ENCODE measurements at regions not wholly inside any gene's neighbourhood (a gene's known extent, or its start where the extent isn't known, plus 50 kb on each side); places are given as distances from the start of the nearest gene placed in this dataset.

DNA sequence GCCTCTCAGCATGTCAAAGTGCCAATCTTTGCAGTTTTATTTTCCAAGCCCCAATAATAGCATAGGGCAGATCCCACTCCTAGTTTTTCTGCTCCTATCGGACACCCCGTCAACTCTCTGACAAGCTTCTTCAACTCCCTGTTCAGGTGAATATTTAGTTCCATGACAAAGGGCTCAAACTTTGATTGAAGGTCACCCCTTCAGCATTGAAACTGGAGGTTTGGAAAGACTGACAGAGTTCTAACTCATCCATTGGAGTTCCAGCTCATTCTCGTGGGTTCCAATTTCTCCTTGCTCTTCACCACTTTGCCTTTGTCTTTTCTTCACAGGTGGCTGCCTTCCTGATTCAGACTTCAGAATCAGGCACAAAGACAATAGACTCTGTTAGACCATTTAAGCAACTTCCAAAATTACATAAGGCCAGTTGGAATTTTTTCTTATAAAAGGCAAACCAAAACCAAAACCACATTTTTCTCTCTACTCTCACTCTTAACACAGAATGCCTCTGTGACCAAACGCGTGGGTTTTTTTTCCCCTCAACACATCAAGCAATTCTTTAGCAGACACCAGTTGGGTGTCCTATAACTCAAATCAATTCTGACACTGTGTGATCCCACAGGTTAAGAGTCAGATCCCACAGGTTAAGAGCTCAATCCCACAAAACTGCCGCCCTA lies 169.3 kb upstream of the USP25 start:
- Histone ChIP-seq H3K27me3 (ENCODE audit: control insufficient read depth, insufficient read depth, low read length) (no peaks in the 10 kb centered on the region), H3K4me1 (ENCODE audit: control insufficient read depth, insufficient read depth, low read length) (peaks cover 14% of the 10 kb centered on the region), H3K4me3 (ENCODE audit: low read length) (no peak overlapping the region), H3K9me3 (ENCODE audit: control insufficient read depth, low read depth, low read length) (no peaks in the 10 kb centered on the region), H3K27ac (ENCODE audit: low read length) (no peak overlapping the region), H3K36me3 (ENCODE audit: control insufficient read depth, insufficient read depth, low read length) (no peaks in the 10 kb centered on the region)
- no peak for DNase-seq
- no CpG with 5 or more reads among the region's 6 CpGs for WGBS (ENCODE audit: insufficient coverage, low lambda C conversion rate)

DNA sequence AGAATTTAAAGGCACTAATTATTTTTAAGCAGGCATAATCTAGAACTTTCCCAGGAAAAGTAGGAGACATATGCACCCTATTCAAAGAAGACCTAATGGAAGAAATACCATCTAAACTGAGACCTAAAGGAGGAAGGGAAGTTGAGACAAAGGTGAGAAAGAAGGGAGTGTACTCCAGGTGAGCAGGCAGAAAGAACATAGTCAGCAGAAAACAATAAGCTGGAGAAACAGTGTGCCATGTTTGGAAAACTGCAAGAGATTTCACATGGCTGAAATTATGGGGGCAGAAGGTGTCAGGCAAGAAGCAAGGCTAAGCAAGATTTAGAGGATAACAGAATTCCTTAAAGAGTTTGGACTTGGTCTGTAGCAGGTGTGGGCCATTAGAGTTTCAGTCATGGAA lies 167.0 kb upstream of the USP25 start:
- no peaks in the 10 kb centered on the region for H3K9me3 ChIP-seq (ENCODE audit: control insufficient read depth, low read depth, low read length)
- DNase-seq, result no peak
- H3K27me3 ChIP-seq (ENCODE audit: control insufficient read depth, insufficient read depth, low read length), result no peaks in the 10 kb centered on the region
- no peak overlapping the region for H3K4me3 ChIP-seq (ENCODE audit: low read length)
- H3K4me1 ChIP-seq (ENCODE audit: control insufficient read depth, insufficient read depth, low read length), result peaks cover 15% of the 10 kb centered on the region
- no peaks in the 10 kb centered on the region for H3K36me3 ChIP-seq (ENCODE audit: control insufficient read depth, insufficient read depth, low read length)
- H3K27ac ChIP-seq (ENCODE audit: low read length), result no peak overlapping the region

DNA sequence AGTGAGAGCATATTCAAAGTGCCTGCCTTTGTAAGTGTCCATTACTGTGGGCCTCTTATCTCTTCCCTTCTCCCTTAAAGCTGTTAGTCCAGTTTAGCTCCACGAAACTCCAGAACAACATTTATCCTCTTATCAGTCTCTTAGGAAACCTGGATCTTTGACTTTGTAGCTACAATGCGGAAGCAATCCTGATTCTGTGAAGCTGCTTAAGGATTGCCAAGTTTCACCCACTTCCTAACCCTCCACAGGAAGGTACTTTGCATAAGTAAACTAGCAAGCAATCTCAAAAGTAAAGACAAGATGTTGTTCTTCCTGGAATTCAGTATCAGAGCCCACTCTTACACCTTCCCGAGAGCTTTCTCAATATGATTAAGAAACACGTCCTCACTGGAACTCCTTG lies 164.9 kb upstream of the USP25 start:
- WGBS (ENCODE audit: insufficient coverage, low lambda C conversion rate), result no CpG with 5 or more reads among the region's 4 CpGs

DNA sequence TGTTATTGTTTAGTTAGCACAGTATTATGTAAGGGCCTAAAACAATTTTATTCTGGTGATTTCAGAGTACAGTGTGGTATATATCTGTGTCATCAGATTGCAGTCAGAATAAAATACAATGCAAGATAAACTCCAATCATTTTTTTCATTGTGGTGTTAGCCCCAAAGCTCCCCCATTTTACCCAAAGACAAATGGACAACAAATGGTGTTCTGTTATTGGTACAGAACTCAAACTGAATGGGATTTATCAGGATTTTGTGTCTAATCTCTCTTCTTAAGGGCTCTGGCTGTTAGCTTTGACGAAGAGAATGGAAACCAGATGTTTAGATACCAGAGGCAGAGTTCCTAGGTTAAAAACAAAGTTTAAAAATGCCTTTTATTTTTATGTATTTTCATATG lies 163.1 kb upstream of the USP25 start:
- H3K27me3 ChIP-seq (ENCODE audit: control insufficient read depth, insufficient read depth, low read length), result no peaks in the 10 kb centered on the region
- DNase-seq, result no peak
- H3K4me1 ChIP-seq (ENCODE audit: control insufficient read depth, insufficient read depth, low read length), result peaks cover 14% of the 10 kb centered on the region
- H3K4me3 ChIP-seq (ENCODE audit: low read length), result no peak overlapping the region
- H3K36me3 ChIP-seq (ENCODE audit: control insufficient read depth, insufficient read depth, low read length), result no peaks in the 10 kb centered on the region
- no CpG with 5 or more reads among the region's 1 CpG for WGBS (ENCODE audit: insufficient coverage, low lambda C conversion rate)
- H3K9me3 ChIP-seq (ENCODE audit: control insufficient read depth, low read depth, low read length), result no peaks in the 10 kb centered on the region
- no peak overlapping the region for H3K27ac ChIP-seq (ENCODE audit: low read length)

More for the DNA sequence above, 164.9 kb upstream of the USP25 start:
- H3K27ac ChIP-seq (ENCODE audit: low read length), result peak overlapping the region; percentile 88
- H3K36me3 ChIP-seq (ENCODE audit: control insufficient read depth, insufficient read depth, low read length), result no peaks in the 10 kb centered on the region
- H3K4me3 ChIP-seq (ENCODE audit: low read length), result no peak overlapping the region
- peaks cover 14% of the 10 kb centered on the region for H3K4me1 ChIP-seq (ENCODE audit: control insufficient read depth, insufficient read depth, low read length)
- H3K27me3 ChIP-seq (ENCODE audit: control insufficient read depth, insufficient read depth, low read length), result no peaks in the 10 kb centered on the region
- DNase-seq, result peak; percentile 81 to 91
- H3K9me3 ChIP-seq (ENCODE audit: control insufficient read depth, low read depth, low read length), result no peaks in the 10 kb centered on the region

DNA sequence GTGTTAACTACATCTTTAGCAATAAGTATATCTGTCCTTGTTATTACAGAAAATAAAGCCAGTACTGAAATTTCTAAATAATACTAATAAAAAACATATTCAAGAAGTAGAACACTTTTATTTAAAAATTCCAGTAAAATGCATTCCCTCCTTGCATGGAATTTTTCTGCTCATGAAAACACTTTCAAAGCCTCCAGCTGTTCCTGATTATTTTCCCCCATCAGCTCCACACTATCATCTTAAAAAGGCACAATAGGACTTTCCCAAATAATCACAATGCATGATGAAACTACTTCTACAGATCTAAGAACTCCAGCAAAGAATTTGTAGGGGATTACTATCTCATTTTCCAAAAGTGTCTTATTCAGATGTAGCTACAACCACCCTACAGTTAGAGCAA lies 162.6 kb upstream of the USP25 start:
- Histone ChIP-seq H3K9me3 (ENCODE audit: control insufficient read depth, low read depth, low read length) (no peaks in the 10 kb centered on the region), H3K27ac (ENCODE audit: low read length) (no peak overlapping the region), H3K36me3 (ENCODE audit: control insufficient read depth, insufficient read depth, low read length) (no peaks in the 10 kb centered on the region), H3K4me3 (ENCODE audit: low read length) (no peak overlapping the region), H3K4me1 (ENCODE audit: control insufficient read depth, insufficient read depth, low read length) (peaks cover 14% of the 10 kb centered on the region), H3K27me3 (ENCODE audit: control insufficient read depth, insufficient read depth, low read length) (no peaks in the 10 kb centered on the region)
- no peak for DNase-seq

DNA sequence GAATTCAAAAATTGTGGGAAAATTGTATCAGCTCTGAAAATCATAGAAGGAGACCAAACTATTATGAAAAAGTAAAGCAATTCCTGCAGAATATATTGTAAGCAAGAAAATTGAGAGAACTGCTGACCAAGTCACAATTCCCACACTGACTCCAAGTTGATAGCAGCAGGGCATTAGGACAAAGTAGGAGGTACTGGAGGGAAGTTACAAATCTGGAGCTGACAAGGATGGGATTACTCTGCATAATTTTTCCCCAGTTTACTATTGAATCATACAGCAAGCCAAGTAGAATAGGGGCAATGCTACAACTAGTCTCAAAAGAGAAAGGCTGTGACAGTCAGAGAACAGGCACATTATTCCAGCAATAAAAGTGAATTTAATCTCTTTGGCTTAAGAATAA lies 161.3 kb upstream of the USP25 start:
- Histone ChIP-seq H3K36me3 (ENCODE audit: control insufficient read depth, insufficient read depth, low read length) (no peaks in the 10 kb centered on the region), H3K27ac (ENCODE audit: low read length) (peak overlapping the region; percentile 64), H3K4me3 (ENCODE audit: low read length) (no peak overlapping the region), H3K27me3 (ENCODE audit: control insufficient read depth, insufficient read depth, low read length) (no peaks in the 10 kb centered on the region), H3K9me3 (ENCODE audit: control insufficient read depth, low read depth, low read length) (no peaks in the 10 kb centered on the region), H3K4me1 (ENCODE audit: control insufficient read depth, insufficient read depth, low read length) (peaks cover 14% of the 10 kb centered on the region)
- DNase-seq, result peak; percentile 47 to 74

DNA sequence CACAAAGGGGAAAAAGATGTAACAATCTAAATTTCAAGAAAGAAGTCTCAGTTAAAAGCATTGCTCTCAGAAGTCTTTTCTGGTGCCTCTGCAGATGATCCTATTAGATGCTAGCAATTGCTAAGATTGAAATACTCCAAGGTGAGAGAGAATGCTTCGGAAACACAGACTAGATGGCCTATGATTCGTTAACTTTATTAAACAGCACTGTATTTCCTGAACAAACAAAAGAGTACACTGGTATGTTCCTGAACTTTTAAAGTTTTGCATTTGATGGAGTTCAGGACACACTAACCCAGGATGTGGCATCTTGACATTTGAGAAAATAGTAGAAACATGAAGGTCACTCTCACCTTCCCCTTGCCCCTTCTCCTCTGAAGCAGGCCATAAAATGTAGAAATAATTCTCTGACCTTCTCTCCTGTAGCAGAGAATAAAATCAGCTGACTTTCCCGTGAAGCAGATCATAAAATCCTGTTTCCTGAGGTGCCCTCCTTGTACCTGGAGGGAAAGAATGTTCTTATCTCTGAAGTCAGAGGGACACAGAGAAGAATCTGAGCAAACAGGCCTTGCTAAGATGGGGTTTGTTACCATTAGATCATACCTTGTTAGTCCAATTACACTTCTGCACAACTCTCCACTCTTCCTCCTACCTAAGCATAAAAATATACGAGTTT lies 142.9 kb upstream of the USP25 start:
- Histone ChIP-seq H3K27me3 (ENCODE audit: control insufficient read depth, insufficient read depth, low read length) (no peaks in the 10 kb centered on the region), H3K36me3 (ENCODE audit: control insufficient read depth, insufficient read depth, low read length) (no peaks in the 10 kb centered on the region), H3K9me3 (ENCODE audit: control insufficient read depth, low read depth, low read length) (no peaks in the 10 kb centered on the region), H3K4me1 (ENCODE audit: control insufficient read depth, insufficient read depth, low read length) (peaks cover 31% of the 10 kb centered on the region), H3K4me3 (ENCODE audit: low read length) (no peak overlapping the region), H3K27ac (ENCODE audit: low read length) (peak overlapping the region; percentile 84)
- DNase-seq, result peak; percentile 84 to 93
- 8% methylated on average over 1 of the region's 4 CpGs for WGBS (ENCODE audit: insufficient coverage, low lambda C conversion rate)

DNA sequence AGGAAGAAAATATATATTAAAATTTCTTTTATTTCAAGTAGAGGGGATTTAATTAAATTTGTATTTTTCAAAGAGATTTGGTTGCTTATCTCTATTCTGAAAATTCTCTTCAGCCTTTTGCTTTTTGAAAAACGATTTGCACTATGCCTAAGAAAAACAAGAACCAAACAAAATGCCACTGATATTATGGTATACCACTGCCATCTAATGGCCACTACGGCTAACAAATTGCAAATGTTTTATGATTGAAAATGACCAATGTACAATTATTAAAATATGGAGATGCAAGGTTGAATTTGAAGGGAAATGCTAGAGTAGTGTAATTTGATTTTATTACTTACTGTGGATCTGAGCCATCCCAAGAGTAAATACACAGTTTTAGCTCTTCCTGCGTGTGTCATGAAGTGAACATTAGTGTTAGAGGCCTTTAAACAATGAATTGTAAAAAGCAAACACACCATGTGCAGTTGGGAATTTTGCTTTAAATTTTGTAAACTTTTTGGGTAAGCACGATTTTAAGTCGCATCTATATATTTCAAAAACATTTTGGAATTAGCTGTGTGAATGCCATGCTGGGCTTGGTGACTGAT lies 137.4 kb upstream of the USP25 start:
- DNase-seq, result peak; percentile 34 to 51
- 8% methylated on average over 2 of the region's 5 CpGs for WGBS (ENCODE audit: insufficient coverage, low lambda C conversion rate)

DNA sequence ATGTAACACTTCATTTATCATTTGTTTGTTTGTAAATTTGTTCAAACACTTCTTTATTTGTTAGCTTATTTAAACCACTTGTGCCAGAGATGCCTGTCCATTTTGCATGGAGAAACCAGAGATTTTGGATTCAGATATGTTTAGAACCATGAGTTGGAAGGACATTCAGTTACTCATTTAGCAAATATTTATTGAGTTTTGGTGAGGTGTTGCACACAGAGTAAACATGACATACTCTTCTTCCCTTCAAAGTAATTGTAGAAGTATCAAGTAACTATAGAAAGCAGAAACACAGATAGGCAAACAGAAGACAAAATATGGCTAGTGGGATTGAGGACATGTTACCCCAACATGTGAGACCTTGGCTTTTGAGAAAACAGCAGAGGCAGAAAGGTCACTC lies 136.8 kb upstream of the USP25 start:
- H3K4me3 ChIP-seq (ENCODE audit: low read length), result no peak overlapping the region
- DNase-seq, result no peak
- no peaks in the 10 kb centered on the region for H3K36me3 ChIP-seq (ENCODE audit: control insufficient read depth, insufficient read depth, low read length)
- no peaks in the 10 kb centered on the region for H3K27me3 ChIP-seq (ENCODE audit: control insufficient read depth, insufficient read depth, low read length)
- peaks cover 16% of the 10 kb centered on the region for H3K4me1 ChIP-seq (ENCODE audit: control insufficient read depth, insufficient read depth, low read length)
- H3K9me3 ChIP-seq (ENCODE audit: control insufficient read depth, low read depth, low read length), result no peaks in the 10 kb centered on the region
- no peak overlapping the region for H3K27ac ChIP-seq (ENCODE audit: low read length)

More for the DNA sequence above, 137.4 kb upstream of the USP25 start:
- Histone ChIP-seq H3K27me3 (ENCODE audit: control insufficient read depth, insufficient read depth, low read length) (no peaks in the 10 kb centered on the region), H3K4me1 (ENCODE audit: control insufficient read depth, insufficient read depth, low read length) (peaks cover 20% of the 10 kb centered on the region), H3K36me3 (ENCODE audit: control insufficient read depth, insufficient read depth, low read length) (no peaks in the 10 kb centered on the region), H3K9me3 (ENCODE audit: control insufficient read depth, low read depth, low read length) (no peaks in the 10 kb centered on the region), H3K27ac (ENCODE audit: low read length) (no peak overlapping the region), H3K4me3 (ENCODE audit: low read length) (no peak overlapping the region)

DNA sequence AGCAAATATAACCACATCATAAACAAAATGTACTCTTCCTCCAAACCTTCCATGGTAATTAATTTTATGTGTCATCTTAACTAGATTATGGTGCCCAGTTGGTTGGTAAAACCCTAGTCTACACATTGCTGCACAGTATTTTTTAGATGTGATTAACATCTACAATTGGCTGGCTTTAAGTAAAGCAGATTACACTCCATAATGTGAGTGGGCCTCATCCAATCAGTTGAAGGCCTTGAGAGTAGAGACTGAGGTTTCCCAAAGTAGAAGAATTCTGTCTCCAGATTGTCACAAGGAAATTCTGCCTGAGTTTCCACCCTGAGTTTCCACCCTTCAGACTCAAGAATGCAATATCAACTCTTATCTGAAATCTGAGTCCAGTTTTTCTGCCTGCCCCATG lies 128.4 kb upstream of the USP25 start:
- no peaks in the 10 kb centered on the region for H3K4me1 ChIP-seq (ENCODE audit: control insufficient read depth, insufficient read depth, low read length)
- H3K4me3 ChIP-seq (ENCODE audit: low read length), result no peak overlapping the region
- no peaks in the 10 kb centered on the region for H3K27me3 ChIP-seq (ENCODE audit: control insufficient read depth, insufficient read depth, low read length)
- no peaks in the 10 kb centered on the region for H3K36me3 ChIP-seq (ENCODE audit: control insufficient read depth, insufficient read depth, low read length)
- no peak for DNase-seq
- no peaks in the 10 kb centered on the region for H3K9me3 ChIP-seq (ENCODE audit: control insufficient read depth, low read depth, low read length)
- no peak overlapping the region for H3K27ac ChIP-seq (ENCODE audit: low read length)

DNA sequence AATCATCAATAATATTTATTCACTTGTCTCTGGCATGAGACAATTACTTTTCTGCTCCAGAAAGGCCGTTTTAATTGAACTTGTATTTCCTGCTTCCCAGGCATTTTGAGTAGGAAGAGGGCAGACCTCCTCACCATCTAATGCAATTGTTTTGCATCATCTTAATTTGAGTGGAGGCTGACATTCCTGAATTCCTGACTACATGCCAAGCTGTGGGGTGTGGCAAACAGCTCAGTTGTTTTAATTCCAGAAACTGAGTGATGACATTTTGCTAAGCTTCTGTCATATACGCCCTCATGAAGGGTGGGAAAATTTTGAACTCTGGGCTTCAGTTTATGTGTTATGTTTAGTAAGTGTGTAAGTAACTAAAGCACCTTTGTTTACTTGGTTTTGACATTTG lies 125.4 kb upstream of the USP25 start:
- DNase-seq, result no peak
- Histone ChIP-seq H3K4me1 (ENCODE audit: control insufficient read depth, insufficient read depth, low read length) (no peaks in the 10 kb centered on the region), H3K4me3 (ENCODE audit: low read length) (no peak overlapping the region), H3K27me3 (ENCODE audit: control insufficient read depth, insufficient read depth, low read length) (no peaks in the 10 kb centered on the region), H3K27ac (ENCODE audit: low read length) (no peak overlapping the region), H3K36me3 (ENCODE audit: control insufficient read depth, insufficient read depth, low read length) (no peaks in the 10 kb centered on the region), H3K9me3 (ENCODE audit: control insufficient read depth, low read depth, low read length) (no peaks in the 10 kb centered on the region)
- no CpG with 5 or more reads among the region's 2 CpGs for WGBS (ENCODE audit: insufficient coverage, low lambda C conversion rate)
